Peyer's patch (tissue), 4 donors: ENCODE measurements at regions not wholly inside any gene's neighbourhood (a gene's known extent, or its start where the extent isn't known, plus 50 kb on each side); places are given as distances from the start of the nearest gene placed in this dataset.

ENCODE experiments used
- POLR2A ChIP-seq, 2 donors: fragments of 450-650 bp; IDR thresholded peaks; one replicate each; pipeline ENCODE4 v1.5.1; 2017; ENCODE audit warnings: antibody characterized with exemption in 2 of 2, mild to moderate bottlenecking in 2 of 2, moderate library complexity in 2 of 2
- TF ChIP-seq, protein P1 (sequence below), 6 experiments: fragments of 450-650 bp in 4 of 6; fragments of 200-600 bp in 2 of 6; sonication (generic) in 1 of 6; IDR thresholded peaks; one replicate each; pipeline ENCODE4 v1.5.1; 2017 to 2019; ENCODE audit warnings: antibody characterized with exemption in 6 of 6, mild to moderate bottlenecking in 3 of 6, moderate library complexity in 1 of 6

DNA sequence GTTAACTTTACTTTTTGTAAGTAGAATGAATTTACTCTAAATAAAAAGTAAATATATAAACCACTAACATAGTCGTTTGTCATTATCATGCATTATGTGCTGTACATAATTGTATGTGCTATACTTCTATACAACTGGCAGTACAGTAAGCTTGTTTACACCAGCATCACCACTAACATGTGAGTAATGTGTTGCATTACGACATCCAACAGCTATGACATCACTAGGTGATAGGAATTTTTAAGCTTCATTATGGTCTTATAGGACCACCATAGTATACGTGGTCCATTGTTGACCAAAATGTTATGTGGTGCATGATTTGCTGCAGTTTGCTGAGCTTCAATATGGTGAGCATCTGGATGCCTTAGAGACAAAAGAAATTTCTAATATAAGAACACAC lies 819.1 kb upstream of the GRAMD2B start:
- TF ChIP-seq, protein P1, sequence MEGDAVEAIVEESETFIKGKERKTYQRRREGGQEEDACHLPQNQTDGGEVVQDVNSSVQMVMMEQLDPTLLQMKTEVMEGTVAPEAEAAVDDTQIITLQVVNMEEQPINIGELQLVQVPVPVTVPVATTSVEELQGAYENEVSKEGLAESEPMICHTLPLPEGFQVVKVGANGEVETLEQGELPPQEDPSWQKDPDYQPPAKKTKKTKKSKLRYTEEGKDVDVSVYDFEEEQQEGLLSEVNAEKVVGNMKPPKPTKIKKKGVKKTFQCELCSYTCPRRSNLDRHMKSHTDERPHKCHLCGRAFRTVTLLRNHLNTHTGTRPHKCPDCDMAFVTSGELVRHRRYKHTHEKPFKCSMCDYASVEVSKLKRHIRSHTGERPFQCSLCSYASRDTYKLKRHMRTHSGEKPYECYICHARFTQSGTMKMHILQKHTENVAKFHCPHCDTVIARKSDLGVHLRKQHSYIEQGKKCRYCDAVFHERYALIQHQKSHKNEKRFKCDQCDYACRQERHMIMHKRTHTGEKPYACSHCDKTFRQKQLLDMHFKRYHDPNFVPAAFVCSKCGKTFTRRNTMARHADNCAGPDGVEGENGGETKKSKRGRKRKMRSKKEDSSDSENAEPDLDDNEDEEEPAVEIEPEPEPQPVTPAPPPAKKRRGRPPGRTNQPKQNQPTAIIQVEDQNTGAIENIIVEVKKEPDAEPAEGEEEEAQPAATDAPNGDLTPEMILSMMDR (IDR thresholded peaks at IDR 0.05): no peak
- no peak for TF ChIP-seq POLR2A (IDR thresholded peaks at IDR 0.05)
